IMR-90 (cell line): ENCODE measurements at regions not wholly inside any gene's neighbourhood (a gene's known extent, or its start where the extent isn't known, plus 50 kb on each side); places are given as distances from the start of the nearest gene placed in this dataset.
A peak's percentile ranks its signal among the peaks of the same experiment; 100 is the strongest.

ENCODE experiments used
- ATAC-seq: fragments of 200-7000 bp; cut with Tn5 transposase; 2 replicates; pipeline ENCODE4 v1.9.1; 2020; ENCODE audit warnings: low read depth, mild to moderate bottlenecking, moderate library complexity
- BruUV-seq: library from RNA; stranded (reverse); fragments of 400-500 nt; replicated peaks from 2 replicates; lab custom pipeline; 2021; lab: Mats Ljungman, UMichigan
- CTCF ChIA-PET: fragments of 300-600 bp; formaldehyde crosslinking; extraction: SDS; loops from one replicate; lab custom pipeline; 2021; ENCODE audit warnings: antibody characterized with exemption; lab: Yijun Ruan, JAX
- POLR2A ChIA-PET: fragments of 300-600 bp; sonication (Branson Sonifier 250); formaldehyde crosslinking; loops from one replicate; lab custom pipeline; 2022; ENCODE audit warnings: antibody characterized with exemption; ENCODE audit not compliant: unreplicated experiment; lab: Charles Lee
- DNase-seq: peaks from one replicate; pipeline ENCODE4 v3.0.0; 2013
- H2AFZ ChIP-seq: replicated peaks from 2 replicates; pipeline ENCODE3; 2013; ENCODE audit warnings: low read length, mild to moderate bottlenecking; ENCODE audit not compliant: poor library complexity
- H2AK5ac ChIP-seq: 2 replicates; pipeline ENCODE4 v1.6.1; 2013; ENCODE audit warnings: low read depth, low read length, inconsistent platforms
- H2AK9ac ChIP-seq: replicated peaks from 2 replicates; pipeline ENCODE3; 2013; ENCODE audit warnings: mild to moderate bottlenecking, low read depth, low read length, moderate library complexity; ENCODE audit not compliant: poor library complexity
- H2BK120ac ChIP-seq: 2 replicates; pipeline ENCODE4 v1.6.1; 2013; ENCODE audit warnings: low read depth, low read length, inconsistent platforms
- H2BK15ac ChIP-seq: 3 replicates; pipeline ENCODE4 v1.6.1; 2013; ENCODE audit warnings: low read depth, low read length, inconsistent platforms
- H2BK20ac ChIP-seq: 2 replicates; pipeline ENCODE4 v1.6.1; 2013; ENCODE audit warnings: low read depth, mild to moderate bottlenecking, inconsistent platforms, low read length, moderate library complexity
- H2BK5ac ChIP-seq: 2 replicates; pipeline ENCODE4 v1.6.1; 2013; ENCODE audit warnings: mild to moderate bottlenecking, low read depth, low read length, inconsistent platforms; ENCODE audit not compliant: poor library complexity, severe bottlenecking
- H3K14ac ChIP-seq: replicated peaks from 2 replicates; pipeline ENCODE4 v1.6.1; 2013; ENCODE audit warnings: low read depth, low read length, inconsistent platforms
- H3K18ac ChIP-seq: 2 replicates; pipeline ENCODE4 v1.6.1; 2013; ENCODE audit warnings: low read depth, low read length, control low read depth
- H3K23ac ChIP-seq: 2 replicates; pipeline ENCODE4 v1.6.1; 2013; ENCODE audit warnings: low read depth, low read length, inconsistent platforms
- H3K27ac ChIP-seq: 2 replicates; pipeline ENCODE4 v1.5.1; 2013; ENCODE audit warnings: mild to moderate bottlenecking, control low read depth, low read length; ENCODE audit not compliant: insufficient read depth
- H3K27me3 ChIP-seq: 2 replicates; pipeline ENCODE4 v1.6.1; 2013; ENCODE audit warnings: low read length; ENCODE audit not compliant: control insufficient read depth, insufficient read depth
- H3K36me3 ChIP-seq: 2 replicates; pipeline ENCODE4 v1.6.1; 2013; ENCODE audit warnings: low read length, mixed read lengths; ENCODE audit not compliant: control insufficient read depth, insufficient read depth
- H3K4ac ChIP-seq: 2 replicates; pipeline ENCODE4 v1.6.1; 2013; ENCODE audit warnings: low read depth, low read length, inconsistent platforms
- H3K4me1 ChIP-seq: 2 replicates; pipeline ENCODE4 v1.6.1; 2013; ENCODE audit warnings: low read length, mixed read lengths; ENCODE audit not compliant: control insufficient read depth, insufficient read depth
- H3K4me2 ChIP-seq: 2 replicates; pipeline ENCODE4 v1.6.1; 2013; ENCODE audit warnings: low read depth, mild to moderate bottlenecking, control low read depth, low read length, moderate library complexity
- H3K4me3 ChIP-seq: 2 replicates; pipeline ENCODE4 v1.5.1; 2013; ENCODE audit warnings: low read depth, mild to moderate bottlenecking, control low read depth, low read length, moderate library complexity; ENCODE audit not compliant: insufficient read depth
- H3K56ac ChIP-seq: 2 replicates; pipeline ENCODE4 v1.6.1; 2013; ENCODE audit warnings: low read length, inconsistent platforms; ENCODE audit not compliant: insufficient read depth; ENCODE audit errors: extremely low read depth
- H3K79me1 ChIP-seq, 2 experiments: 2 replicates each; pipeline ENCODE4 v1.6.1; 2013; ENCODE audit warnings: low read length in 2 of 2, inconsistent platforms in 1 of 2, low read depth in 1 of 2
- H3K9ac ChIP-seq: 2 replicates; pipeline ENCODE4 v1.6.1; 2013; ENCODE audit warnings: low read depth, low read length, control low read depth
- H3K9me1 ChIP-seq: 2 replicates; pipeline ENCODE4 v1.6.1; 2013; ENCODE audit warnings: low read length, inconsistent platforms; ENCODE audit not compliant: insufficient read depth
- H3K9me3 ChIP-seq: 2 replicates; pipeline ENCODE4 v1.6.1; 2013; ENCODE audit warnings: low read length; ENCODE audit not compliant: control insufficient read depth, insufficient read depth
- H4K20me1 ChIP-seq: 2 replicates; pipeline ENCODE4 v1.6.1; 2013; ENCODE audit warnings: low read length, inconsistent platforms; ENCODE audit not compliant: insufficient read depth
- H4K5ac ChIP-seq: 2 replicates; pipeline ENCODE4 v1.6.1; 2013; ENCODE audit warnings: mild to moderate bottlenecking, low read depth, low read length, control low read depth
- H4K8ac ChIP-seq, 2 experiments: 2 replicates each; pipeline ENCODE4 v1.6.1; 2013; ENCODE audit warnings: low read depth in 2 of 2, low read length in 2 of 2, control low read depth in 1 of 2, inconsistent platforms in 1 of 2
- H4K91ac ChIP-seq: 2 replicates; pipeline ENCODE4 v1.6.1; 2013; ENCODE audit warnings: low read depth, low read length, inconsistent platforms; ENCODE audit not compliant: insufficient read depth
- BHLHE40 ChIP-seq: fragments of 150-350 bp; IDR thresholded peaks from 2 replicates; pipeline ENCODE4 v1.6.1; 2016; ENCODE audit warnings: mild to moderate bottlenecking, low read depth, low read length
- CEBPB ChIP-seq: IDR thresholded peaks from 2 replicates; pipeline ENCODE4 v1.6.1; 2012; ENCODE audit warnings: low read depth, low read length, improper control_type of control experiment
- FOS ChIP-seq: fragments of 150-350 bp; IDR thresholded peaks from 2 replicates; pipeline ENCODE4 v1.6.1; 2016; ENCODE audit warnings: low read depth, low read length
- MXI1 ChIP-seq: IDR thresholded peaks from 2 replicates; pipeline ENCODE4 v1.6.1; 2012; ENCODE audit warnings: low read depth, mild to moderate bottlenecking, low read length, moderate library complexity, borderline replicate concordance
- NFE2L2 ChIP-seq: fragments of 150-350 bp; IDR thresholded peaks from 2 replicates; pipeline ENCODE4 v1.6.1; 2016; ENCODE audit warnings: low read depth, mild to moderate bottlenecking, low read length
- POLR2A ChIP-seq: IDR thresholded peaks from 2 replicates; pipeline ENCODE4 v1.6.1; 2012; ENCODE audit warnings: mild to moderate bottlenecking, low read depth, low read length
- RAD21 ChIP-seq: IDR thresholded peaks from 2 replicates; pipeline ENCODE4 v1.6.1; 2012; ENCODE audit warnings: low read length, improper control_type of control experiment
- RCOR1 ChIP-seq: IDR thresholded peaks from 2 replicates; pipeline ENCODE4 v1.6.1; 2012; ENCODE audit warnings: mild to moderate bottlenecking, low read length, improper control_type of control experiment; ENCODE audit not compliant: insufficient replicate concordance
- RFX5 ChIP-seq: IDR thresholded peaks from 2 replicates; pipeline ENCODE4 v1.8.0; 2012; ENCODE audit warnings: low read depth, mild to moderate bottlenecking, low read length, moderate library complexity
- SMC3 ChIP-seq: fragments of 150-350 bp; IDR thresholded peaks from 2 replicates; pipeline ENCODE4 v1.6.1; 2016; ENCODE audit warnings: low read depth, mild to moderate bottlenecking, antibody characterized with exemption, low read length, moderate library complexity
- WGBS, 2 experiments: methylation state at CpG; one replicate each; pipeline versions ENCODE4 v1.1.5 to v1.1.7; 2013; ENCODE audit warnings: missing lambda C conversion rate in 2 of 2; ENCODE audit not compliant: insufficient read length in 1 of 2; ENCODE audit errors: extremely low coverage in 2 of 2; 5-methylcytosine and 5-hydroxymethylcytosine counted together
- dilution Hi-C: fragments of 300-500 bp; cut with HindIII; formaldehyde crosslinking; loops from one replicate; pipeline ENCODE4 v1.14.3; 2018; ENCODE audit warnings: low sequenced_read_pairs; ENCODE audit not compliant: unreplicated experiment
- in situ Hi-C: fragments of 300-500 bp; cut with MboI; formaldehyde crosslinking; loops from 3 replicates; pipeline ENCODE4 v1.14.3; 2019; ENCODE audit warnings: low sequenced_read_pairs, inconsistent platforms, mixed read lengths
- intact Hi-C: fragments of 100-400 bp; cut with micrococcal nuclease; formaldehyde crosslinking; loops from 2 replicates; pipeline ENCODE4 v1.10.0; 2022
- TF ChIP-seq, protein P1 (sequence below): conservative IDR thresholded peaks from 2 replicates; pipeline ENCODE4 v1.5.1; 2012; ENCODE audit warnings: mild to moderate bottlenecking, low read depth, low read length, improper control_type of control experiment
- TF ChIP-seq, protein P2 (sequence below): fragments of 150-350 bp; IDR thresholded peaks from 2 replicates; pipeline ENCODE4 v1.6.1; 2017; ENCODE audit warnings: mild to moderate bottlenecking, antibody characterized with exemption, low read length, low read depth
- TF ChIP-seq, protein P3 (sequence below): fragments of 150-350 bp; IDR thresholded peaks from 2 replicates; pipeline ENCODE4 v1.6.1; 2016; ENCODE audit warnings: low read depth, mild to moderate bottlenecking, low read length, moderate library complexity, borderline replicate concordance

DNA sequence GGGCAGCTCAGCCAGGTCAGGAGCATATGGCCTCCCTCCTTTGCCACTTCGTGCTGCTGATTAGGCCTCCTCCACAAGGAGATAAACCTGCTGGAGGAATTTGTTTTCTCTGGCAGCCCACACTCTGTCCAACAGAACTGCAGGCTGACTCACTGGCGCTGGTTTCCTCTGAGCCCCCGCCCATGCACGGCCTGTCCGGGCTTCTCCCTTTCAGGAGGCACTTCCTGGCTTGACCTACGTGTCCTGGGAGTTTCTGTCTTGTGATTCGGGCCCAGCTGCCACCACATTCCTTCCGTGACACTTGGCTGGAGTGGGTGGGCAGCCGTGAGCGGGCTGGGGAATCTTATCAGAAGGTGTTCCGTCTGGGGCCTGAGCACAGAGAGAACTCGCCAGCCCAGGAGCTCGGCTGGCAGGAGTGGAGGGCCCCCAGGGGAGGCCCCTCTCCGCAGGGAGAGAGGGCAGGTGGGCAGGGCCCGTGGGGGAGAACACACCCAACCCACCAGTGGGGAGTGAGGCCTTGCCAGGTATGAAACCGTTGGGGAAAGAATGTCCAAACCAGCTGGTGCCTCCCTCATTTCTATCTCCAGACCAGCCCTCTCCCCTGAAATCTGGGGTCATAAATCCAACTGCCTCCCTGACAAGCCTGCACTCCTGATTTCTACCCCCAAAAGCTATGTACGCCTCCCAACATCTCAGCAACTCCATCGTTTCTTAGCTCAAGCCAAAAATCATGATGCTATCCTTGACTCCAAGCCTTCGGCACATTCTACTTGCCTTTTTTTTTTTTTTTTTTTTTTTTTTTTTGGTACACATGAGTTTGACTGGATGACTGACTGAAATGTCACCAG is 110.6 kb upstream of the MEF2A start:
- H3K14ac ChIP-seq = peak overlapping the region; percentile 92
- H3K79me1 ChIP-seq = no peaks in the 10 kb centered on the region
- peak overlapping the region; percentile 97 for H2AK5ac ChIP-seq
- peak; percentile 98 for DNase-seq
- H2AK9ac ChIP-seq = peak overlapping the region; percentile 97
- BruUV-seq = no TSS peak
- peak; percentile 98 for ATAC-seq
- H3K4me1 ChIP-seq = peaks cover 33% of the 10 kb centered on the region
- H3K18ac ChIP-seq = peak overlapping the region; percentile 96
- intact Hi-C loops = loop anchor here (1.0 to 2.0 kb wide), 3 partner anchors 13 to 112 kb away; no protein-coding TSS in a partner anchor
- no peaks in the 10 kb centered on the region for H3K36me3 ChIP-seq
- H2AFZ ChIP-seq = peak overlapping the region; percentile 88
- H3K4ac ChIP-seq = peak overlapping the region; percentile 97
- peak overlapping the region; percentile 94 for H4K5ac ChIP-seq
- H2BK5ac ChIP-seq = peak overlapping the region; percentile 90
- peak overlapping the region; percentile 16 for H3K4me2 ChIP-seq
- in situ Hi-C loops = no loop called here
- H4K20me1 ChIP-seq = no peaks in the 10 kb centered on the region
- H2BK15ac ChIP-seq = peak overlapping the region; percentile 95
- whole genome bisulfite sequencing, 2 experiments = 5% methylated on average over 4 of the region's 19 CpGs; no CpG with 5 or more reads in 1 of the 2 experiments
- H3K4me3 ChIP-seq = no peak overlapping the region
- peak overlapping the region; percentile 97 for H4K91ac ChIP-seq
- peak overlapping the region; percentile 98 for H2BK20ac ChIP-seq
- H3K9ac ChIP-seq = peak overlapping the region; percentile 16
- no peaks in the 10 kb centered on the region for H3K27me3 ChIP-seq
- no peaks in the 10 kb centered on the region for H3K9me3 ChIP-seq
- peak overlapping the region; percentile 73 for H3K56ac ChIP-seq
- ChIA-PET POLR2A (interaction anchor here (0.6 to 1.0 kb wide), 3 partner anchors 13 to 104 kb away, joined by 3 to 7 read pairs (median 3); no protein-coding TSS in a partner anchor), CTCF (interaction anchor here (0.5 to 1.8 kb wide), 5 partner anchors 8 to 261 kb away, joined by 3 to 7 read pairs (median 5); no protein-coding TSS in a partner anchor)
- dilution Hi-C loops = no loop called here
- peak overlapping the region; percentile 76 for H3K23ac ChIP-seq
- H2BK120ac ChIP-seq = peak overlapping the region; percentile 99
- H3K9me1 ChIP-seq = peaks cover 35% of the 10 kb centered on the region
- peak overlapping the region; percentile 88 for H3K27ac ChIP-seq
- peak overlapping the region; percentile 90 to 94 for H4K8ac ChIP-seq
- TF ChIP-seq MXI1 (no peak), BHLHE40 (peak; percentile 69), POLR2A (peak; percentile 64; the same call in 1 of the 2 replicates), RAD21 (peak; percentile 26), SMC3 (peak; percentile 28; the same call in 1 of the 2 replicates), FOS (peak; percentile 89), NFE2L2 (0 out of 2 replicates have a peak, but pooled peaks have one; percentile 2), CEBPB (no peak), RCOR1 (no peak), RFX5 (no peak)
- TF ChIP-seq, protein P1, sequence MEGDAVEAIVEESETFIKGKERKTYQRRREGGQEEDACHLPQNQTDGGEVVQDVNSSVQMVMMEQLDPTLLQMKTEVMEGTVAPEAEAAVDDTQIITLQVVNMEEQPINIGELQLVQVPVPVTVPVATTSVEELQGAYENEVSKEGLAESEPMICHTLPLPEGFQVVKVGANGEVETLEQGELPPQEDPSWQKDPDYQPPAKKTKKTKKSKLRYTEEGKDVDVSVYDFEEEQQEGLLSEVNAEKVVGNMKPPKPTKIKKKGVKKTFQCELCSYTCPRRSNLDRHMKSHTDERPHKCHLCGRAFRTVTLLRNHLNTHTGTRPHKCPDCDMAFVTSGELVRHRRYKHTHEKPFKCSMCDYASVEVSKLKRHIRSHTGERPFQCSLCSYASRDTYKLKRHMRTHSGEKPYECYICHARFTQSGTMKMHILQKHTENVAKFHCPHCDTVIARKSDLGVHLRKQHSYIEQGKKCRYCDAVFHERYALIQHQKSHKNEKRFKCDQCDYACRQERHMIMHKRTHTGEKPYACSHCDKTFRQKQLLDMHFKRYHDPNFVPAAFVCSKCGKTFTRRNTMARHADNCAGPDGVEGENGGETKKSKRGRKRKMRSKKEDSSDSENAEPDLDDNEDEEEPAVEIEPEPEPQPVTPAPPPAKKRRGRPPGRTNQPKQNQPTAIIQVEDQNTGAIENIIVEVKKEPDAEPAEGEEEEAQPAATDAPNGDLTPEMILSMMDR = no peak
- TF ChIP-seq, protein P2, sequence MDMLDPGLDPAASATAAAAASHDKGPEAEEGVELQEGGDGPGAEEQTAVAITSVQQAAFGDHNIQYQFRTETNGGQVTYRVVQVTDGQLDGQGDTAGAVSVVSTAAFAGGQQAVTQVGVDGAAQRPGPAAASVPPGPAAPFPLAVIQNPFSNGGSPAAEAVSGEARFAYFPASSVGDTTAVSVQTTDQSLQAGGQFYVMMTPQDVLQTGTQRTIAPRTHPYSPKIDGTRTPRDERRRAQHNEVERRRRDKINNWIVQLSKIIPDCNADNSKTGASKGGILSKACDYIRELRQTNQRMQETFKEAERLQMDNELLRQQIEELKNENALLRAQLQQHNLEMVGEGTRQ = no peak; the same call in 1 of the 2 replicates
- TF ChIP-seq, protein P3, sequence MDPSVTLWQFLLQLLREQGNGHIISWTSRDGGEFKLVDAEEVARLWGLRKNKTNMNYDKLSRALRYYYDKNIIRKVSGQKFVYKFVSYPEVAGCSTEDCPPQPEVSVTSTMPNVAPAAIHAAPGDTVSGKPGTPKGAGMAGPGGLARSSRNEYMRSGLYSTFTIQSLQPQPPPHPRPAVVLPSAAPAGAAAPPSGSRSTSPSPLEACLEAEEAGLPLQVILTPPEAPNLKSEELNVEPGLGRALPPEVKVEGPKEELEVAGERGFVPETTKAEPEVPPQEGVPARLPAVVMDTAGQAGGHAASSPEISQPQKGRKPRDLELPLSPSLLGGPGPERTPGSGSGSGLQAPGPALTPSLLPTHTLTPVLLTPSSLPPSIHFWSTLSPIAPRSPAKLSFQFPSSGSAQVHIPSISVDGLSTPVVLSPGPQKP = no peak
